Left ventricle myocardium inferior (tissue), 1 donor: ENCODE measurements at regions not wholly inside any gene's neighbourhood (a gene's known extent, or its start where the extent isn't known, plus 50 kb on each side); places are given as distances from the start of the nearest gene placed in this dataset.
"Not testable (repeated sequence)": the region's sequence is repeated elsewhere in the genome, so short reads cannot be mapped to it uniquely, and the experiment has no call there.

Experiments
- DNase-seq: peaks from one replicate; pipeline ENCODE4 v3.0.0-alpha.2; 2020
- H3K27ac ChIP-seq: fragments of 200-600 bp; replicated peaks from 2 replicates; pipeline ENCODE4 v1.8.0; 2021
- H3K27me3 ChIP-seq: fragments of 200-600 bp; 2 replicates; pipeline ENCODE4 v1.8.0; 2021; ENCODE audit warnings: low read depth
- H3K36me3 ChIP-seq: fragments of 200-600 bp; 2 replicates; pipeline ENCODE4 v1.8.0; 2021
- H3K4me1 ChIP-seq: fragments of 200-600 bp; 2 replicates; pipeline ENCODE4 v1.8.0; 2021
- H3K4me3 ChIP-seq: fragments of 200-600 bp; 2 replicates; pipeline ENCODE4 v1.8.0; 2021; ENCODE audit warnings: mild to moderate bottlenecking, moderate library complexity
- H3K9me3 ChIP-seq: fragments of 200-600 bp; replicated peaks from 2 replicates; pipeline ENCODE4 v1.8.0; 2021
- intact Hi-C: fragments of 100-400 bp; cut with micrococcal nuclease; formaldehyde crosslinking; loops from one replicate; pipeline ENCODE4 v1.11.0; 2022
- TF ChIP-seq, protein P1 (sequence below): fragments of 200-600 bp; IDR thresholded peaks from 2 replicates; pipeline ENCODE4 v1.8.0; 2021; ENCODE audit warnings: antibody characterized with exemption, mild to moderate bottlenecking, borderline replicate concordance
- donor health status: DM: no; HTN: yes; CAD: no; lungs with severe emphysema.

DNA sequence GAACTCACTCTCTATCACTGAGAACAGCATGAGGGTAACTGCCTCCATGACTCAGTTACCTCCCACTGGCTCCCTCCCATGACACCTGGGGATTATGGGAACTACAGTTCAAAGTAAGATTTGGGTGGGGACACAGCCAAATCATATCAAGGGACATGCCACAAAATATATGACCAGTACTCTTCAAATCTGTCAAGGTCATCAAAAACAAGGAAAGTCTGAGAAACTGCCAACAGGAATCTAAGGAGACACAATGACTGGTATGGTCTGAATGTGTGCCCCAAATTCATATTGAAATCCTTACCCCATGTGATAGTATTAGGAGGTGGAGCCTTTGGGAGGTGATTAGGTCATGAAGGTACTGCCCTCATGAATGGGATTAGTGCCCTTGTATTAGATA is 258.8 kb downstream of the TPBG start:
- no peak overlapping the region for H3K4me3 ChIP-seq
- intact Hi-C loops: no loop called here
- peaks cover 9% of the 10 kb centered on the region for H3K9me3 ChIP-seq
- no peaks in the 10 kb centered on the region for H3K36me3 ChIP-seq
- no peaks in the 10 kb centered on the region for H3K27me3 ChIP-seq
- no peak overlapping the region for H3K27ac ChIP-seq
- no peaks in the 10 kb centered on the region for H3K4me1 ChIP-seq
- TF ChIP-seq, protein P1, sequence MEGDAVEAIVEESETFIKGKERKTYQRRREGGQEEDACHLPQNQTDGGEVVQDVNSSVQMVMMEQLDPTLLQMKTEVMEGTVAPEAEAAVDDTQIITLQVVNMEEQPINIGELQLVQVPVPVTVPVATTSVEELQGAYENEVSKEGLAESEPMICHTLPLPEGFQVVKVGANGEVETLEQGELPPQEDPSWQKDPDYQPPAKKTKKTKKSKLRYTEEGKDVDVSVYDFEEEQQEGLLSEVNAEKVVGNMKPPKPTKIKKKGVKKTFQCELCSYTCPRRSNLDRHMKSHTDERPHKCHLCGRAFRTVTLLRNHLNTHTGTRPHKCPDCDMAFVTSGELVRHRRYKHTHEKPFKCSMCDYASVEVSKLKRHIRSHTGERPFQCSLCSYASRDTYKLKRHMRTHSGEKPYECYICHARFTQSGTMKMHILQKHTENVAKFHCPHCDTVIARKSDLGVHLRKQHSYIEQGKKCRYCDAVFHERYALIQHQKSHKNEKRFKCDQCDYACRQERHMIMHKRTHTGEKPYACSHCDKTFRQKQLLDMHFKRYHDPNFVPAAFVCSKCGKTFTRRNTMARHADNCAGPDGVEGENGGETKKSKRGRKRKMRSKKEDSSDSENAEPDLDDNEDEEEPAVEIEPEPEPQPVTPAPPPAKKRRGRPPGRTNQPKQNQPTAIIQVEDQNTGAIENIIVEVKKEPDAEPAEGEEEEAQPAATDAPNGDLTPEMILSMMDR: no peak
- DNase-seq: no peak

DNA sequence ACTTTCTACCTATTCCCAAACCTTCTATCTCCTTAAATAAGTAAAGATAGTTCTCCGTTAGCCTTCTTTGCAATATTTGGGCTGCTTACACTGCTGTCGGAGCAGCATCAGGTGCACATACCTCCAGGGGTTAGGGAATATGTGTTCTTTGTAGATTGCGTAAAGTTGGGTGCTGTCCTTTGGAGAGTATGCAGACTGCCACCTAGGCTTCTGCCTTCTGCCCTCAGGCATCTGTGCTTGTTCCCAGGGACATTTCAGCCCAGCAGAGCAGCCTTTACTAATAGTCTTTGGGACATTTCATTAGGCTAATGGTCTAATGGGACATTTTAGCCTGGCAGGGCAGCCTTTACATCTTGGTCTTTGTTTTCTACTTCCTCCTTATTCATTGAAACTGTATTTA is 260.6 kb downstream of the TPBG start:
- TF ChIP-seq, protein P1: no peak
- Histone ChIP-seq H3K4me1 (no peaks in the 10 kb centered on the region), H3K36me3 (no peaks in the 10 kb centered on the region), H3K27ac (no peak overlapping the region), H3K4me3 (no peak overlapping the region), H3K27me3 (no peaks in the 10 kb centered on the region), H3K9me3 (peaks cover 9% of the 10 kb centered on the region)
- no peak for DNase-seq
- intact Hi-C loops: no loop called here

DNA sequence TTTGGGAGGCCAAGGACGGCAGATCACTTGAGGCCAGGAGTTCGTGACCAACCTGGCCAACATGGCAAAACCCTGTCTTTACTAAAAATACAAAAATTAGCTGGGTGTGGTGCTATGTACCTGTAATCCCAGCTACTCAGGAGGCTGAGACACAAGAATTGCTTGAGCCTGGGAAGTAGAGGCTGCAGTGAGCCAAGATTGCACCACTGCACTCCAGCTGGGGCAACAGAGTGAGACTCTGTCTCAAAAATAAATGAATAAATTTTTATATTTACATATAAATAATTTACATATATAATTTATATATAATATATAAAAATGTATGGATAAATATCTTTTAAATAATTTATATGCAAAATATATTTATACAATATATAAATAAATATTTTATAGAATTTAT is 263.3 kb downstream of the TPBG start:
- H3K27me3 ChIP-seq, H3K4me1 ChIP-seq, H3K27ac ChIP-seq, intact Hi-C loops, H3K36me3 ChIP-seq, H3K4me3 ChIP-seq, DNase-seq, H3K9me3 ChIP-seq: not testable (repeated sequence)

DNA sequence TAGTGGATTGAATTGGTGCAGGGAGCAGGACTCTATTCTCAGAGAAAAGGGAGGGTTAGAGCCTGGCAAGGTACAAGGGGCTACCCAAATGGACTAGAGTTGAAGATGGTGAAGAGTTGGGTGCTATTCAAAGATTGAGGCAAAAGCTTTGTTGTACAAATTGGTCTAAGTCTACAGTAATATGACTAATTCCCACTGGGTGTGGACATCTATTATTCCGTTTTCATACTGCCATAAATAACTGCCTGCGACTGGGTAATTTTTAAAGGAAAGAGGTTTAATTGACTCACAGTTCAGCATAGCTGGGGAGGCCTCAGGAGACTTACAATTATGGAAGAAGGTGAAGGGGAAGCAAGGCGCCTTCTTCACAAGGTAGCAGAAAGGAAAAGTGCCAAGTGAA is 266.3 kb downstream of the TPBG start:
- no peaks in the 10 kb centered on the region for H3K4me1 ChIP-seq
- H3K9me3 ChIP-seq: peaks cover 5% of the 10 kb centered on the region
- no peak overlapping the region for H3K4me3 ChIP-seq
- no peak for DNase-seq
- intact Hi-C loops: no loop called here
- TF ChIP-seq, protein P1: no peak
- no peaks in the 10 kb centered on the region for H3K36me3 ChIP-seq
- no peak overlapping the region for H3K27ac ChIP-seq
- no peaks in the 10 kb centered on the region for H3K27me3 ChIP-seq

DNA sequence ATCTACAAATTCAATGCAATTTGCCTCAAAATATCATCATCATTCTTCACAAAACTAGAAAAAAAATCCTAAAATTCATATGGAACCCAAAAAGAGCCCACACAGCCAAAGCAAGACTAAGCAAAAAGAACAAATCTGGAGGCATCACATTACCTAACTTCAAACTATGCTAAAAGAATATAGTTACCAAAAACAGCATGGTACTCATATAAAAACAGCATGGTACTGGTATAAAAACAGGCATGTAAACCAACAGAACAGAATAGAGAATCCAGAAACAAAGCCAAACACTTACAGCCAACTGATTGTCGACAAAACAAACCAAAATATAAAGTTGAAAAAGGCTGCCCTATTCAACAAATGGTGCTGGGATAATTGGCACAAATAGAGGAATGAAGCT is 278.1 kb downstream of the TPBG start:
- H3K4me1 ChIP-seq: no peaks in the 10 kb centered on the region
- no peaks in the 10 kb centered on the region for H3K27me3 ChIP-seq
- intact Hi-C loops: no loop called here
- no peak for DNase-seq
- no peak overlapping the region for H3K4me3 ChIP-seq
- no peaks in the 10 kb centered on the region for H3K36me3 ChIP-seq
- no peak overlapping the region for H3K27ac ChIP-seq
- TF ChIP-seq, protein P1: no peak
- peaks cover 32% of the 10 kb centered on the region for H3K9me3 ChIP-seq

DNA sequence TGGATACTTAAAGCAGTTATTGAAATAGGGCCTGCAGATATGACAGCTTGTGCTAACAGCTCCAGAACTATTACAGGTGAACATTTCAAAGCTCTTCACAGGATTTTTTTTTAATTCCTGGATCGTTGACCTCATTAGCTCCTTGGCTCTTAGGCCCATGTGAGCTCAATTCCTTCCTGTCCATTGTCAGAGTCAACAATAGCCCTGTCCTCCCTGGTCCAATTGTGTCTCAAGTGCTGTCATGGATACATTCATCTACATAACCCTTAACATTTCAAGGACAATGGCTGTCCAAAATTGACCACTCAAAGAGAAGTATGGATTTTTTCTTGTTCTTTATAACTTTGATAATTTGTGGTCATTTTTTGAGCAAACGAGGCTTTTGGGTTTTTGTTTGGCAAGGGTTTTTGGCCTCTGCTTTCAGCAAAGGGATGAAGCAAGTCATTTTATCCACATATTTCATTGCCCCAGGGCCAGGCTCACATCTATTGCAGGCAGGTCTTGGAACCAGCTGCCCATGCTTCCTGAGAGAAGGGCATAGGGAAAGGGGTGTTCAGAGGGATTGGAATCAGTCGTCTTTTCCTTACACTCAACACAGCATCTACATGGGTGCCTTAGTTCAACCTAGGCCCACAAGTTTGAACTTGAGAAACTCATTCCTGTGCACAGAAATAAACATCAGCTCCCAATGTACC is 282.1 kb downstream of the TPBG start:
- H3K36me3 ChIP-seq: no peaks in the 10 kb centered on the region
- DNase-seq: no peak
- H3K4me3 ChIP-seq: no peak overlapping the region
- TF ChIP-seq, protein P1: no peak
- no peaks in the 10 kb centered on the region for H3K27me3 ChIP-seq
- H3K9me3 ChIP-seq: peaks cover 11% of the 10 kb centered on the region
- peak overlapping the region; percentile 37 for H3K27ac ChIP-seq
- H3K4me1 ChIP-seq: no peaks in the 10 kb centered on the region
- intact Hi-C loops: no loop called here
